CD4-positive, alpha-beta T cell (primary cell): ENCODE measurements at regions not wholly inside any gene's neighbourhood (a gene's known extent, or its start where the extent isn't known, plus 50 kb on each side); places are given as distances from the start of the nearest gene placed in this dataset.
"Not testable (repeated sequence)": the region's sequence is repeated elsewhere in the genome, so short reads cannot be mapped to it uniquely, and the experiment has no call there.

Source experiments
- ATAC-seq: fragments of 200-7000 bp; cut with Tn5 transposase; one replicate; pipeline ENCODE4 v1.10.0; 2022; ENCODE audit warnings: mild to moderate bottlenecking; ENCODE audit not compliant: poor library complexity
- CTCF ChIA-PET: fragments of 350-600 bp; sonication (Branson Sonifier 250); formaldehyde crosslinking; loops from one replicate; lab custom pipeline; 2021; ENCODE audit warnings: antibody characterized with exemption, inconsistent platforms; lab: Charles Lee
- POLR2A ChIA-PET: fragments of 350-600 bp; sonication (Branson Sonifier 250); formaldehyde crosslinking; loops from one replicate; lab custom pipeline; 2021; ENCODE audit warnings: antibody characterized with exemption, inconsistent platforms; lab: Charles Lee
- DNase-seq, 14 experiments: peaks; one replicate each; pipeline ENCODE4 v3.0.0-alpha.2; 2013 to 2020; ENCODE audit warnings: mixed read lengths in 2 of 14
- H3K27ac ChIP-seq, 2 donors: one replicate each; pipeline versions ENCODE4 v1.5.1 to v1.7.0; 2013; ENCODE audit warnings: low read length in 2 of 2, low read depth in 1 of 2, mild to moderate bottlenecking in 1 of 2
- H3K27me3 ChIP-seq, 2 experiments: 1 replicate in 1 of 2; 2 replicates in 1 of 2; pipeline versions ENCODE4 v1.6.1 to v1.7.0; 2013; ENCODE audit warnings: low read length in 2 of 2, control low read depth in 1 of 2, mild to moderate bottlenecking in 1 of 2, moderate library complexity in 1 of 2; ENCODE audit not compliant: insufficient read depth in 2 of 2, control insufficient read depth in 1 of 2
- H3K36me3 ChIP-seq: one replicate; pipeline ENCODE4 v1.6.1; 2013; ENCODE audit warnings: low read length, control low read depth; ENCODE audit not compliant: insufficient read depth
- H3K4me1 ChIP-seq: one replicate; pipeline ENCODE4 v1.6.1; 2013; ENCODE audit warnings: low read length, control low read depth; ENCODE audit not compliant: insufficient read depth
- H3K4me3 ChIP-seq: one replicate; pipeline ENCODE4 v1.5.1; 2013; ENCODE audit warnings: mild to moderate bottlenecking, low read length, moderate library complexity
- H3K9me3 ChIP-seq, 2 experiments: 1 replicate in 1 of 2; 2 replicates in 1 of 2; pipeline versions ENCODE4 v1.6.1 to v1.7.0; 2013; ENCODE audit warnings: low read length in 2 of 2, mild to moderate bottlenecking in 2 of 2, control low read depth in 1 of 2, moderate library complexity in 1 of 2; ENCODE audit not compliant: control insufficient read depth in 1 of 2, insufficient read depth in 1 of 2
- H3K27ac Mint-ChIP-seq: one replicate; pipeline ENCODE4 v1.8.0; 2020; ENCODE audit warnings: mixed read lengths
- H3K27me3 Mint-ChIP-seq: one replicate; pipeline ENCODE4 v1.8.0; 2021; ENCODE audit warnings: mixed read lengths
- H3K36me3 Mint-ChIP-seq: one replicate; pipeline ENCODE4 v1.8.0; 2021; ENCODE audit warnings: low read depth, mixed read lengths
- H3K4me1 Mint-ChIP-seq: one replicate; pipeline ENCODE4 v1.8.0; 2021; ENCODE audit warnings: low read depth, mixed read lengths
- H3K4me3 Mint-ChIP-seq: one replicate; pipeline ENCODE4 v1.8.0; 2020; ENCODE audit warnings: mild to moderate bottlenecking, mixed read lengths
- H3K9me3 Mint-ChIP-seq: one replicate; pipeline ENCODE4 v1.8.0; 2020; ENCODE audit warnings: mixed read lengths
- intact Hi-C, 2 experiments: fragments of 100-400 bp; cut with DNase I in 1 of 2; cut with micrococcal nuclease in 1 of 2; formaldehyde crosslinking; loops; one replicate each; pipeline versions ENCODE4 v1.15.1 to v1.9.0; 2023 to 2025; cut with DNase I, micrococcal nuclease
- TF ChIP-seq, protein P1 (sequence below): fragments of 200-600 bp; IDR thresholded peaks from one replicate; pipeline ENCODE4 v1.8.0; 2022; ENCODE audit warnings: antibody characterized with exemption, mild to moderate bottlenecking

DNA sequence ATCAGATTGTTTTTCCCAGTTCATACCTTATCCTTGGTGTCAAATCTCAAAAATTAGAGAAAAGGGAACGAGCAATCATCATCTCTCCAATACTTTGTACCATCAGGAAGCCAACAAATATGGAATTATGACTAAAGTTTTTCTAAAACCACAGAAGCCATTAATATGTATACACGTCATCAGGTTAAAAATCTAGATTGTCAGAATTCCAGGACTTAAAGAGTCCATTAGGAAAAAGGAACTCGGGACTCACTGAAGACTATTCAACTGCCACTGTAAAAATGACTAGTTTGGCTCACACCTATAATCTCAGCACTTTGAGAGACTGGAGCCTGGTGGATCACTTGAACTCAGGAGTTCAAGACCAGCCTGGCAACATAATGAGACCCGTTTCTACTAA lies 344.4 kb upstream of the LRRC4C start:
- Histone ChIP-seq H3K4me1 (no peaks in the 10 kb centered on the region), H3K9me3 (peaks cover 8 to 10% of the 10 kb centered on the region in 2 experiments), H3K27me3 (no peaks in the 10 kb centered on the region), H3K27ac (no peak overlapping the region), H3K4me3 (no peak overlapping the region), H3K36me3 (no peaks in the 10 kb centered on the region)
- CTCF ChIA-PET: no interaction called here
- TF ChIP-seq, protein P1, sequence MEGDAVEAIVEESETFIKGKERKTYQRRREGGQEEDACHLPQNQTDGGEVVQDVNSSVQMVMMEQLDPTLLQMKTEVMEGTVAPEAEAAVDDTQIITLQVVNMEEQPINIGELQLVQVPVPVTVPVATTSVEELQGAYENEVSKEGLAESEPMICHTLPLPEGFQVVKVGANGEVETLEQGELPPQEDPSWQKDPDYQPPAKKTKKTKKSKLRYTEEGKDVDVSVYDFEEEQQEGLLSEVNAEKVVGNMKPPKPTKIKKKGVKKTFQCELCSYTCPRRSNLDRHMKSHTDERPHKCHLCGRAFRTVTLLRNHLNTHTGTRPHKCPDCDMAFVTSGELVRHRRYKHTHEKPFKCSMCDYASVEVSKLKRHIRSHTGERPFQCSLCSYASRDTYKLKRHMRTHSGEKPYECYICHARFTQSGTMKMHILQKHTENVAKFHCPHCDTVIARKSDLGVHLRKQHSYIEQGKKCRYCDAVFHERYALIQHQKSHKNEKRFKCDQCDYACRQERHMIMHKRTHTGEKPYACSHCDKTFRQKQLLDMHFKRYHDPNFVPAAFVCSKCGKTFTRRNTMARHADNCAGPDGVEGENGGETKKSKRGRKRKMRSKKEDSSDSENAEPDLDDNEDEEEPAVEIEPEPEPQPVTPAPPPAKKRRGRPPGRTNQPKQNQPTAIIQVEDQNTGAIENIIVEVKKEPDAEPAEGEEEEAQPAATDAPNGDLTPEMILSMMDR: no peak
- intact Hi-C loops: no loop called here
- no peak overlapping the region for H3K4me3 Mint-ChIP-seq
- DNase-seq: no peak
- H3K27me3 Mint-ChIP-seq: no peaks in the 10 kb centered on the region
- no peaks in the 10 kb centered on the region for H3K4me1 Mint-ChIP-seq
- H3K9me3 Mint-ChIP-seq: peaks cover 16% of the 10 kb centered on the region
- POLR2A ChIA-PET: no interaction called here
- H3K36me3 Mint-ChIP-seq: no peaks in the 10 kb centered on the region
- no peak for ATAC-seq
- no peak overlapping the region for H3K27ac Mint-ChIP-seq

DNA sequence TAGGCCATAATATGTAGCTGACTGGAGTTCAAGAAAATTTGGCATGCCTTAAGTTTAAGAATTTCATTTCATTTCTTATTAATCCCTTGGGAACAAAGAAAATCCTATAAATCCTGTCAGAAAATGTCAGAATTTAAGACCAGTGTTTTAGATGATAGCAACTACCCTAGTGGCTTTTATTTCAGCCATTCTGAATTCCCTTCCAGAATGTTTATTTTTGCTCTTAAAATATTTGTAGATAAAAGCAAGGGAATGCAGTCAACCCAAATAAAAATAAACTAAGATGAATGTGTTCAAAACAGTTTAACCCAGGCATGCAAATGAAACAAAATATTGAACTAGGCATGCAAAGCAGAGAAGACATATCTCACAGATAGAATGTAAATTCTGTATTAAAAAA lies 356.9 kb upstream of the LRRC4C start:
- H3K4me3 ChIP-seq: no peak overlapping the region
- intact Hi-C loops: no loop called here
- CTCF ChIA-PET: no interaction called here
- ATAC-seq: no peak
- H3K27me3 ChIP-seq: no peaks in the 10 kb centered on the region
- no peak overlapping the region for H3K27ac ChIP-seq
- no peaks in the 10 kb centered on the region for H3K9me3 ChIP-seq
- Mint-ChIP-seq H3K4me3 (no peak overlapping the region), H3K27ac (no peak overlapping the region), H3K9me3 (peaks cover 13% of the 10 kb centered on the region), H3K27me3 (no peaks in the 10 kb centered on the region), H3K36me3 (no peaks in the 10 kb centered on the region), H3K4me1 (no peaks in the 10 kb centered on the region)
- TF ChIP-seq, protein P1: no peak
- no peaks in the 10 kb centered on the region for H3K36me3 ChIP-seq
- H3K4me1 ChIP-seq: no peaks in the 10 kb centered on the region
- no peak for DNase-seq
- POLR2A ChIA-PET: no interaction called here

DNA sequence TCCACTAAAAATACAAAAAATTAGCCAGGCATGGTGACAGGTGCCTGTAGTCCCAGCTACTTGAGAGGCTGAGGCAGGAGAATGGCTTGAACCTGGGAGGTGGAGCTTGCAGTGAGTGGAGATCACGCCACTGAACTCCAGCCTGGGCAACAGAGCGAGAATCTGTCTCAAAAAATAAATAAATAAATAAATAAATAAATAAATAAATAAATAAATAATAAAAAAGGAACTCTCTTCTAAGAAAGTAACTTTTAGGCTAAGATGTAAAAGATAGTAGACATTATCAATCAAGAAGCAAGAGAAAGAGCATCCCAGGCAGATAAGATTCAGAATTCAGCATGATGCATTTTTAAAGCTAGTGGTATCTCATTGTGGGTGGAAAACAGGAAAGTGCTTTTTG lies 364.8 kb upstream of the LRRC4C start:
- DNase-seq, H3K36me3 Mint-ChIP-seq, POLR2A ChIA-PET, ATAC-seq, H3K27ac ChIP-seq, H3K4me1 ChIP-seq, H3K4me3 ChIP-seq, H3K36me3 ChIP-seq, H3K27me3 Mint-ChIP-seq, H3K27me3 ChIP-seq, H3K4me3 Mint-ChIP-seq, H3K27ac Mint-ChIP-seq, intact Hi-C loops, H3K4me1 Mint-ChIP-seq, CTCF ChIA-PET, H3K9me3 ChIP-seq: not testable (repeated sequence)
- peaks cover 24% of the 10 kb centered on the region for H3K9me3 Mint-ChIP-seq

DNA sequence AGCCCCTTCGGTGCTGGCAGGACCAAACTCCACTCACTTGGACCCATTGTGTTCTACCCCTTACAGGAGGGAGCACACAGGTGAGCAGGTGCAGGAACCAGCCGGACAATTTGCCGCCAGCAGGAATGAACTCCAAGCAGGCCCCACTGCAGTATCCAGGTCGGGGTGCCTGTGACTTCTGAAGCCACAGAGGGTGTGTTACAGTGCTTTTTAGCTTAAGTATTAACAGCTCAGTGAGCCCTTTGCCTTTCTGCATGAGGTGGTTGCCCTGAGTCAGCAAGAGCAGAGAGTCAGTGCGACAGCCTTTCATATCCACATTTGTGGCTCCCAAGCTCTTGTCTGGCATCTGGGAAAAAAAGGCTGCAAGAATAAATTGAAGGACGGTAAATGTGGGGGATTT lies 366.6 kb upstream of the LRRC4C start:
- peaks cover 0 to 5% of the 10 kb centered on the region in 2 experiments for H3K9me3 ChIP-seq
- intact Hi-C loops: no loop called here
- H3K27ac ChIP-seq: no peak overlapping the region
- TF ChIP-seq, protein P1: no peak
- Mint-ChIP-seq H3K36me3 (no peaks in the 10 kb centered on the region), H3K27ac (no peak overlapping the region), H3K4me3 (no peak overlapping the region), H3K4me1 (no peaks in the 10 kb centered on the region), H3K27me3 (no peaks in the 10 kb centered on the region), H3K9me3 (peaks cover 26% of the 10 kb centered on the region)
- H3K27me3 ChIP-seq: no peaks in the 10 kb centered on the region
- no peak overlapping the region for H3K4me3 ChIP-seq
- no peak for ATAC-seq
- ChIA-PET POLR2A (no interaction called here), CTCF (no interaction called here)
- no peaks in the 10 kb centered on the region for H3K36me3 ChIP-seq
- no peak for DNase-seq
- H3K4me1 ChIP-seq: no peaks in the 10 kb centered on the region
